GM12873 (cell line): ENCODE measurements at regions not wholly inside any gene's neighbourhood (a gene's known extent, or its start where the extent isn't known, plus 50 kb on each side); places are given as distances from the start of the nearest gene placed in this dataset.

ENCODE experiments used
- TF ChIP-seq, protein P1 (sequence below): IDR thresholded peaks from 2 replicates; pipeline ENCODE4 v1.5.1; 2012; ENCODE audit warnings: low read depth, mild to moderate bottlenecking, moderate library complexity, low read length, control low read depth; ENCODE audit not compliant: insufficient read depth; ENCODE audit errors: missing control alignments

DNA sequence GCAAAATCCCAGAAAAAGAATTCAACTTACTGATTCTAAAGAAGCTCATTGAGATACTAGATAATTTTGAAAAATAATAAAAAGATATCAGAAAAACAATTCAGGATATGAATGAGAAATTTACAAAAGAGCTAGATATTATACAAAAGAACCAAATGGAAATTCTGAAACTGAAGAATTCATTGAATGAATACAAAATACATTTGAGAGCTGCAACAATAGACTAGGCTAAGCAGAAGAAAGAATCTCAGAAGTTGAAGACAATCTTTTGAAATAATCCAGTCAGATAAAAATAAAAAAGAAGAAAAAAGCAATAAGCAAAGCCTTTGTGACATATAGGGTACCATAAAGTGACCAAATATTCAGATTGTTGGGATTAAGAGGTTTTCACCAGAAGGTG is 206.0 kb downstream of the CD109 start:
- TF ChIP-seq, protein P1, sequence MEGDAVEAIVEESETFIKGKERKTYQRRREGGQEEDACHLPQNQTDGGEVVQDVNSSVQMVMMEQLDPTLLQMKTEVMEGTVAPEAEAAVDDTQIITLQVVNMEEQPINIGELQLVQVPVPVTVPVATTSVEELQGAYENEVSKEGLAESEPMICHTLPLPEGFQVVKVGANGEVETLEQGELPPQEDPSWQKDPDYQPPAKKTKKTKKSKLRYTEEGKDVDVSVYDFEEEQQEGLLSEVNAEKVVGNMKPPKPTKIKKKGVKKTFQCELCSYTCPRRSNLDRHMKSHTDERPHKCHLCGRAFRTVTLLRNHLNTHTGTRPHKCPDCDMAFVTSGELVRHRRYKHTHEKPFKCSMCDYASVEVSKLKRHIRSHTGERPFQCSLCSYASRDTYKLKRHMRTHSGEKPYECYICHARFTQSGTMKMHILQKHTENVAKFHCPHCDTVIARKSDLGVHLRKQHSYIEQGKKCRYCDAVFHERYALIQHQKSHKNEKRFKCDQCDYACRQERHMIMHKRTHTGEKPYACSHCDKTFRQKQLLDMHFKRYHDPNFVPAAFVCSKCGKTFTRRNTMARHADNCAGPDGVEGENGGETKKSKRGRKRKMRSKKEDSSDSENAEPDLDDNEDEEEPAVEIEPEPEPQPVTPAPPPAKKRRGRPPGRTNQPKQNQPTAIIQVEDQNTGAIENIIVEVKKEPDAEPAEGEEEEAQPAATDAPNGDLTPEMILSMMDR: no peak

DNA sequence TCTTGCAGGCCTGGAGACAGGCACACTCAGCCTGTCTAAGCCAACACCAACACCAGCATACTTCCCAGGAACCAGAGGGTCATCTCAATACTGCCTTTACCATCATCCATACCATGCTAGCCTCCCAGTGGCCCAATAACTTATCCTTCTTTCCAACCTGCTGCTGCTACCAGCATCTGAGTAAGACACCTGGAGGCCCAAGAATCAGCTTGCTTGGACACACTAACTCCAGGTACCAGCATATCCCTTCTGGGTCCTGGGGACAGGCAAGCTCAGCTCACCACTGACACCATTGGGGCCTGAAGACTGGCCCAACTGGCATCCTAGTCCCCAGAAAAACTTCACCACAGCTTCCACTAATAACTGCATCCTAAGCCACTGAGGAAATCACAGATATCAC is 205.3 kb downstream of the CD109 start:
- TF ChIP-seq, protein P1: no peak

DNA sequence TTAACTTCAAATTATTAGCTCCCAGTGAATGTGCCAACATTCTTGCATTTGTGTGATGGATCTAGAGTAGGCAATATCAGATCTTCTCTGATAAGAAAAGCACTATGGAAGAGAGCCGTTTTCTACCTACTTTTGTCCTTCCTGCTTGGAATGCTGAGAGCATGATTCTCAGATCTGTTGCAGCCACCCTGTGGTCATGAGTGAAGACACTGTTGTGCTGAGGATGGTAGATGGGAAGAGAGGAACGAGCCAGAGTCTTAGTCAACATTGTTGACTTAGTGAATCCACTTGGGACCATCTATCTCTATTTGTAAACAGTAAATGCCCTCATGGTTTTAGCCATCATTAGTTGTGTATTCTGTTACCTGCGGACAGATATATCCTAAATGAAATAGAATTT is 202.6 kb downstream of the CD109 start:
- TF ChIP-seq, protein P1: no peak

- TF ChIP-seq, protein P1: no peak
Measured at GRCh38 chr6:73893696-73894095, 197.7 kb downstream of the CD109 start.

DNA sequence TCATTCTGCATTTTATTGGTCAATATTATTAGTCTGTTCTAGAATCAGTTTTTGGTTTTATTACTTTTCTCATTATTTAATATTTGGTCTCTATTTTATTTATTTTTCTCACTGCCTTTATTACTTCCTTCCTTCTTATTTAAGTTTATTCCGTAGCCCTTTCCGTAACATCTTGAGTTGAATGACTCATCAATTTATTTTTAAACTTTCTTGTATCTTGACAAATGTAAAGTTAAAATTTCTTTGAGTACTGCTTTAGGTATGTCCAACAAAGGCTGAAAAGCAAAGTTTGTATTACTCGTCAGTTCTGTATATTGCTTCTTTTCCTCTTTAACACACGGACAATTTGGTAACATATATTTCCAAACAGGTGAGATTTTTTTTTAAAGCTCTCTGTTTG is 192.0 kb downstream of the CD109 start:
- TF ChIP-seq, protein P1: no peak

- TF ChIP-seq, protein P1: no peak
Measured at GRCh38 chr6:73885393-73885792, 189.4 kb downstream of the CD109 start.

DNA sequence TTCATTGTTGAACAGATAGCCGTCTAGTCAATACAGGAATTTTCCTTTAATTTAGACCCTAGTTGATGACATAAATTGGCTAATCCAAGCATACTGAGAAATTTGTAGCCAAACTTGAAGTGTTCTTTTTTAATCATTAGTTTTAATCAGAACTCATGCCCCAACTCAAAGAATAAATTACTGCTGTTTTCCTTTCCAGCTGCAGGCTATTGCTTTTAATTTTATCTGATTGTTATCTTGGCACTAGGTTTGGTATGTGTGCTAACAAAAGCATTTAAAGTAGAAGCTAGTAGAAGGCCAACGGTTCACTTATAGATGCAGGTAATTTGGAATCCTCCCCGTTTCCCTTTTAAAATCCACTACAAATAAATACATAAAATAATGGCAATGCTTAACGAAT is 188.5 kb downstream of the CD109 start:
- TF ChIP-seq, protein P1: no peak
